T-helper 1 cell treated with Interleukin-12 subunit alpha and Interleukin-12 subunit beta and Interleukin-4 antibody, amounts not matched to agents 30 μg/mL and 1 μg/mL, for 36 hours (primary cell): ENCODE measurements at regions not wholly inside any gene's neighbourhood (a gene's known extent, or its start where the extent isn't known, plus 50 kb on each side); places are given as distances from the start of the nearest gene placed in this dataset.

Source experiments
- H3K27ac Mint-ChIP-seq: one replicate; pipeline ENCODE4 v1.8.0; 2021; ENCODE audit warnings: mild to moderate bottlenecking, mixed read lengths
- H3K27me3 Mint-ChIP-seq: one replicate; pipeline ENCODE4 v1.8.0; 2021; ENCODE audit warnings: low read depth, mixed read lengths
- H3K36me3 Mint-ChIP-seq: one replicate; pipeline ENCODE4 v1.8.0; 2021; ENCODE audit warnings: low read depth, mixed read lengths
- H3K4me1 Mint-ChIP-seq: one replicate; pipeline ENCODE4 v1.8.0; 2021; ENCODE audit warnings: low read depth, mixed read lengths
- H3K4me3 Mint-ChIP-seq: one replicate; pipeline ENCODE4 v1.8.0; 2021; ENCODE audit warnings: mild to moderate bottlenecking, moderate library complexity, mixed read lengths
- H3K9me3 Mint-ChIP-seq: one replicate; pipeline ENCODE4 v1.8.0; 2021; ENCODE audit warnings: mixed read lengths

GRCh38 chr22:45061332-45061731 lies 51.5 kb upstream of the PHF21B start:
- Mint-ChIP-seq H3K27ac (no peak overlapping the region), H3K4me3 (no peak overlapping the region), H3K27me3 (peaks cover 5% of the 10 kb centered on the region), H3K4me1 (peaks cover 9% of the 10 kb centered on the region), H3K9me3 (no peaks in the 10 kb centered on the region), H3K36me3 (no peaks in the 10 kb centered on the region)

GRCh38 chr22:45064313-45065278 lies 54.8 kb upstream of the PHF21B start:
- H3K36me3 Mint-ChIP-seq, result no peaks in the 10 kb centered on the region
- peaks cover 7% of the 10 kb centered on the region for H3K9me3 Mint-ChIP-seq
- no peak overlapping the region for H3K4me3 Mint-ChIP-seq
- peaks cover 11% of the 10 kb centered on the region for H3K27me3 Mint-ChIP-seq
- peaks cover 9% of the 10 kb centered on the region for H3K4me1 Mint-ChIP-seq
- H3K27ac Mint-ChIP-seq, result peak overlapping the region; percentile 52

- Mint-ChIP-seq H3K4me3 (no peak overlapping the region), H3K36me3 (no peaks in the 10 kb centered on the region), H3K9me3 (peaks cover 7% of the 10 kb centered on the region), H3K27me3 (peaks cover 11% of the 10 kb centered on the region), H3K27ac (no peak overlapping the region), H3K4me1 (peaks cover 9% of the 10 kb centered on the region)
Observed at GRCh38 chr22:45065726-45066125, 55.9 kb upstream of the PHF21B start.

GRCh38 chr22:45067731-45068130 lies 57.9 kb upstream of the PHF21B start:
- Mint-ChIP-seq H3K27me3 (peaks cover 20% of the 10 kb centered on the region), H3K4me1 (peaks cover 9% of the 10 kb centered on the region), H3K36me3 (no peaks in the 10 kb centered on the region), H3K9me3 (peaks cover 7% of the 10 kb centered on the region), H3K4me3 (no peak overlapping the region), H3K27ac (no peak overlapping the region)

GRCh38 chr22:45069925-45070324 lies 60.1 kb upstream of the PHF21B start:
- H3K4me1 Mint-ChIP-seq, result no peaks in the 10 kb centered on the region
- H3K27ac Mint-ChIP-seq, result no peak overlapping the region

GRCh38 chr22:45071618-45072017 lies 61.8 kb upstream of the PHF21B start:
- no peak overlapping the region for H3K27ac Mint-ChIP-seq
- H3K36me3 Mint-ChIP-seq, result no peaks in the 10 kb centered on the region
- peaks cover 31% of the 10 kb centered on the region for H3K27me3 Mint-ChIP-seq
- peaks cover 7% of the 10 kb centered on the region for H3K9me3 Mint-ChIP-seq
- no peak overlapping the region for H3K4me3 Mint-ChIP-seq
- no peaks in the 10 kb centered on the region for H3K4me1 Mint-ChIP-seq

More at GRCh38 chr22:45069925-45070324, 60.1 kb upstream of the PHF21B start:
- no peaks in the 10 kb centered on the region for H3K36me3 Mint-ChIP-seq
- H3K9me3 Mint-ChIP-seq, result peaks cover 7% of the 10 kb centered on the region
- H3K4me3 Mint-ChIP-seq, result no peak overlapping the region
- peaks cover 24% of the 10 kb centered on the region for H3K27me3 Mint-ChIP-seq

GRCh38 chr22:45072322-45072903 lies 62.6 kb upstream of the PHF21B start:
- Mint-ChIP-seq H3K27ac (no peak overlapping the region), H3K4me3 (no peak overlapping the region), H3K4me1 (no peaks in the 10 kb centered on the region), H3K9me3 (peaks cover 7% of the 10 kb centered on the region), H3K27me3 (peaks cover 34% of the 10 kb centered on the region), H3K36me3 (no peaks in the 10 kb centered on the region)

GRCh38 chr22:45073064-45073463 lies 63.3 kb upstream of the PHF21B start:
- H3K27me3 Mint-ChIP-seq, result peaks cover 30% of the 10 kb centered on the region
- H3K4me3 Mint-ChIP-seq, result no peak overlapping the region
- H3K27ac Mint-ChIP-seq, result no peak overlapping the region
- H3K4me1 Mint-ChIP-seq, result no peaks in the 10 kb centered on the region
- H3K36me3 Mint-ChIP-seq, result no peaks in the 10 kb centered on the region
- peaks cover 3% of the 10 kb centered on the region for H3K9me3 Mint-ChIP-seq

- H3K27me3 Mint-ChIP-seq, result peaks cover 24% of the 10 kb centered on the region
- H3K27ac Mint-ChIP-seq, result no peak overlapping the region
Observed at GRCh38 chr22:45077286-45077685, 67.5 kb upstream of the PHF21B start.

GRCh38 chr22:45077826-45078334 lies 68.1 kb upstream of the PHF21B start:
- Mint-ChIP-seq H3K36me3 (no peaks in the 10 kb centered on the region), H3K27ac (no peak overlapping the region), H3K4me1 (no peaks in the 10 kb centered on the region), H3K27me3 (peaks cover 18% of the 10 kb centered on the region), H3K4me3 (no peak overlapping the region), H3K9me3 (peaks cover 5% of the 10 kb centered on the region)

More at GRCh38 chr22:45077286-45077685, 67.5 kb upstream of the PHF21B start:
- no peaks in the 10 kb centered on the region for H3K4me1 Mint-ChIP-seq
- no peaks in the 10 kb centered on the region for H3K36me3 Mint-ChIP-seq
- H3K4me3 Mint-ChIP-seq, result no peak overlapping the region
- peaks cover 5% of the 10 kb centered on the region for H3K9me3 Mint-ChIP-seq

- Mint-ChIP-seq H3K36me3 (no peaks in the 10 kb centered on the region), H3K4me3 (no peak overlapping the region)
Observed at GRCh38 chr22:45082795-45083194, 73.0 kb upstream of the PHF21B start.

GRCh38 chr22:45083659-45084305 lies 74.0 kb upstream of the PHF21B start:
- no peaks in the 10 kb centered on the region for H3K36me3 Mint-ChIP-seq
- H3K9me3 Mint-ChIP-seq, result peaks cover 5% of the 10 kb centered on the region
- H3K4me1 Mint-ChIP-seq, result no peaks in the 10 kb centered on the region
- no peak overlapping the region for H3K4me3 Mint-ChIP-seq
- no peak overlapping the region for H3K27ac Mint-ChIP-seq
- H3K27me3 Mint-ChIP-seq, result no peaks in the 10 kb centered on the region

More at GRCh38 chr22:45082795-45083194, 73.0 kb upstream of the PHF21B start:
- no peaks in the 10 kb centered on the region for H3K4me1 Mint-ChIP-seq
- H3K27ac Mint-ChIP-seq, result no peak overlapping the region
- no peaks in the 10 kb centered on the region for H3K27me3 Mint-ChIP-seq
- H3K9me3 Mint-ChIP-seq, result peaks cover 5% of the 10 kb centered on the region

GRCh38 chr22:45084400-45084920 lies 74.7 kb upstream of the PHF21B start:
- H3K9me3 Mint-ChIP-seq, result peaks cover 5% of the 10 kb centered on the region
- no peaks in the 10 kb centered on the region for H3K4me1 Mint-ChIP-seq
- H3K36me3 Mint-ChIP-seq, result no peaks in the 10 kb centered on the region
- H3K4me3 Mint-ChIP-seq, result no peak overlapping the region
- H3K27ac Mint-ChIP-seq, result no peak overlapping the region
- H3K27me3 Mint-ChIP-seq, result no peaks in the 10 kb centered on the region

GRCh38 chr22:45087802-45088201 lies 75.9 kb upstream of the NUP50 start:
- H3K27me3 Mint-ChIP-seq, result no peaks in the 10 kb centered on the region
- H3K27ac Mint-ChIP-seq, result no peak overlapping the region
- no peaks in the 10 kb centered on the region for H3K9me3 Mint-ChIP-seq
- no peak overlapping the region for H3K4me3 Mint-ChIP-seq
- no peaks in the 10 kb centered on the region for H3K4me1 Mint-ChIP-seq
- H3K36me3 Mint-ChIP-seq, result no peaks in the 10 kb centered on the region
